ENCODE measurements at regions not wholly inside any gene's neighbourhood (a gene's known extent, or its start where the extent isn't known, plus 50 kb on each side); places are given as distances from the start of the nearest gene placed in this dataset.

DNA sequence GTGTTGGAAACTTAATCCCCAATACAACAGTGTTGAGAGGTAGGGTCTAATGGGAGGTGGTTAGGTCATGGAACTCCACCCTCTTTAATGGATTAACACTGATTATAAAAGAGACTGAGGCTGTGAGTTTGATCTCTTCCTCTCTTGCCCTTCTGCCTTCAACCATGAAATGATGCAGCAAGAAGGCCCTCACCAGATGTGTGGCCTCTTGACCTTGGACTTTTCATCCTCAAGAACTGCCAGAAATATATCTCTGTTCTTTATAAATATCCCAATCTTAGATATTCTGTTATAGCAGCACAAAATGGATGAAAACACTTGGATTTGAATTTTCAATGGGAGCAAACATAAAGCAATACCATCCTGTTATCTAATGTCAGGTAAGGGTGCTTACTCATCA lies 67.6 kb downstream of the NMUR2 start:
- DNase-seq (no peak), ATAC-seq (no peak)
- Mint-ChIP-seq H3K27ac (no peak overlapping the region), H3K27me3 (no peaks in the 10 kb centered on the region), H3K4me3 (no peak overlapping the region), H3K4me1 (no peaks in the 10 kb centered on the region), H3K9me3 (no peaks in the 10 kb centered on the region)

DNA sequence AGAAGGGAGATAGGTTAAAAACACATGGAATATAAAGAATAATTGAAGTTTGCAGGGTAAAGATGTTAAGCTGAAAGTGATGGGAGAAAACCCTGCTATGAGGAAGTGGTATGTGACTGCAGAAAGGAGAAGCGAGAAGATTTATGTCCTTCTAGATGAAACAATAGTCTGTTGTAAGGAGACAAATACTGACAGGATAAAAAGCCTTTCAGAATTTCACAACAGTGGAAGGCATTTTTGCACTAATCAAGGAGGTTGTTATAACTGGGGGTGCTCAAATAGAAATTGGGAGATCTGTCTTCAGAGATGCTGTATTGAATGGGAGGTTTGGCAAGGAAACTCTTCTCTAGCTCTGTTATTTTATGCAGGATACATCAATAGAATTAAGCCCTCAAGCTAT lies 69.6 kb downstream of the NMUR2 start:
- Mint-ChIP-seq H3K9me3 (no peaks in the 10 kb centered on the region), H3K4me1 (no peaks in the 10 kb centered on the region), H3K4me3 (no peak overlapping the region), H3K27ac (no peak overlapping the region), H3K27me3 (no peaks in the 10 kb centered on the region)
- DNase-seq (no peak), ATAC-seq (no peak)

DNA sequence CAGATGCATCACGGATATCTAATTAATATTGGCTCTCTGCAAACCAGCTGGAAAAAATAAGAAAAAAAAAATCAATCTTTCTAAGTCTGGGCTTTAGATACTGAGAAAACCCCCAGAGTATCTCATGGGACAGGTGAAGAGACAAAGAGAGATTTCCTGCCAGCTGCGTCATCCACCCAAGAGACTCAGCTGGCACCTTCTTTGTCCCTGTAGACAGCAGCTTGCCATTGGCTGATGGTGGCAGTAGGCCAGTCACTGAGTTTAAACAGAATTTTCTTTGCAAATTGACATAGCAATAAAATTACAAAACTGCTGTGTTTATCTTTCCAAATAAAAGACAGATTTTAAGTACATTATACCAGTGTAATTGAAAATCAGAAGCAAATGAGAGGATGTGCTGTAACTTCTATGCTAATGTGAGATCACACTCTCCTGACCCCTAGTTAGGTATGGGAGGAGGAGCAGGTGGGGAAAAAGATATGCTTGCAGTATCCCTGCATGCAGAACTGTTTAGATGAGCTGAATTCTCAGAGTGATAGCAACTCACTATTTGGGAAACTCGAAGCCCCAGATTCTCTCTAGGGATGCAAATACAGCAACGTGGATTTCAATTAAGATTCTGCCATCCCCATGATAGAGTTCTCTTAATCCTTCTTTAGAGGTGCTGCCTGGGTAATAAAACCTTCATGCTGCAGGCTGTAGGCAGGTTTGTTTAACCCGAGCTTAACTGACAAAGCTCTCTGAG lies 72.2 kb downstream of the NMUR2 start:
- no peak overlapping the region for H3K4me3 Mint-ChIP-seq
- DNase-seq, result no peak
- H3K27ac Mint-ChIP-seq, result no peak overlapping the region
- no peaks in the 10 kb centered on the region for H3K27me3 Mint-ChIP-seq
- no peak for ATAC-seq
- no peaks in the 10 kb centered on the region for H3K4me1 Mint-ChIP-seq
- no peaks in the 10 kb centered on the region for H3K9me3 Mint-ChIP-seq

DNA sequence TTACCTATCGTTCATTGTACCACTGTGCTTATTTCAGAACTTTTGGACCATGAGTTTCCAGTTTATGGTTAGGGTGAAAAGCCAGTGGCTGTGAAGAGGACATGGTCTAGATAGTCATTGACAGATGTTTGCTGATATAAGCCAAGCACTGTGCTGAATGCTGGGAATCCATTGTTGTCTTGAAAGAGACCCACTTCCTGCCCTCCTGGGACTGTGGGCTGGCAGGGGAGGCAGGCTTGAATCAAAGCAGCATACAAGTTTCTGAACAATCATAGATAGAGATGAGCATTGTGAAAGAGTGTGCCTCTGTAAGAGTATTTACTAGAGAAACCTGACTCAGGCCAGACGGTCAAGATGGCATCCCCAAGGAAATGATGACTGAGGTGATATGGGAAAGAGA lies 73.4 kb downstream of the NMUR2 start:
- Mint-ChIP-seq H3K27me3 (no peaks in the 10 kb centered on the region), H3K9me3 (no peaks in the 10 kb centered on the region), H3K4me1 (no peaks in the 10 kb centered on the region), H3K4me3 (no peak overlapping the region), H3K27ac (no peak overlapping the region)
- DNase-seq (no peak), ATAC-seq (no peak)

DNA sequence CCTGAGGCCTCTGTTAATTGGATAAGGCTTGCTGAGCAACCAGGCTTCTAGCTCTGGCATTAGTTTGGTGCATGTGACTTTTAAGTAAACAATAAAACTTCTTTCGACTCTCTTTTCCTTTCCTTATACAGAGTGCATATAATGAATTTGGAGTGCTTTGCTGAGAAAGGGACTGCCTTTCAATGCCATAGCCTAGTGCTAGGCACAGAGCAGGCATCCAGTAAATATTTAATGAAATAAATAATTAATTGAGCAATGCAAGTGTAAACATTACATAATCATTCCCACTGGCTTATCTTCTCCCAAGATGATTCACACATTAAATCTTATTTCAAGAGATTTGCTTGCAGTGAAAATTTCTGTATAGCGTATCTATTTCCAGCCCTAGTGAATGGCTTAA lies 74.1 kb downstream of the NMUR2 start:
- H3K4me3 Mint-ChIP-seq, result no peak overlapping the region
- H3K9me3 Mint-ChIP-seq, result no peaks in the 10 kb centered on the region
- no peaks in the 10 kb centered on the region for H3K4me1 Mint-ChIP-seq
- H3K27ac Mint-ChIP-seq, result no peak overlapping the region
- ATAC-seq (no peak), DNase-seq (no peak)
- H3K27me3 Mint-ChIP-seq, result no peaks in the 10 kb centered on the region

DNA sequence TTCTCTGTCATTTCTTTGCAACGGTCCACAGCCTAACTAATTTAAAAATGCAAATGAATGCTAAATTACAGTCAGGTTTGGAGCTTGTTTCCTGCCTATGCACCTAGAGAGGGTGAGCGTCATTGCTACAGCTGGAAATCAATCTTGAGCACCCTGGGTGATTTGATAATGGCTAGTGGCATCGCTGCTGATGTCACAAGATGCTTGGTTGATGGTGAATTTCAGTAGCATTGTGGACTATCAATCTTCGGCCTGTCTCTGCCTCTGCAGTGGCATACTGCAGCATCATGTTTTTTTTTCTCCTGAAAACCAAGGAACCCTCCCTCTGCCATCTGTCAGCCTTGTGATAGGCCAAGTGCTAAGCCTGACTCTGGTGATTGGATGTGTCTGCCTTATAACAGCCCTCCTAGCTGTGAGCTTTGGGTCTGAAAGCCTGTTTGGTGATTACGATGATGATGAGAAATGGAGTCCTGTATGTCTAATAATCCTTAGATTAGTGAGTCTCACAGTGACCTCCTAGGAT lies 75.3 kb downstream of the NMUR2 start:
- DNase-seq (no peak), ATAC-seq (no peak)
- Mint-ChIP-seq H3K27ac (no peak overlapping the region), H3K4me3 (no peak overlapping the region), H3K4me1 (no peaks in the 10 kb centered on the region), H3K9me3 (no peaks in the 10 kb centered on the region), H3K27me3 (no peaks in the 10 kb centered on the region)

DNA sequence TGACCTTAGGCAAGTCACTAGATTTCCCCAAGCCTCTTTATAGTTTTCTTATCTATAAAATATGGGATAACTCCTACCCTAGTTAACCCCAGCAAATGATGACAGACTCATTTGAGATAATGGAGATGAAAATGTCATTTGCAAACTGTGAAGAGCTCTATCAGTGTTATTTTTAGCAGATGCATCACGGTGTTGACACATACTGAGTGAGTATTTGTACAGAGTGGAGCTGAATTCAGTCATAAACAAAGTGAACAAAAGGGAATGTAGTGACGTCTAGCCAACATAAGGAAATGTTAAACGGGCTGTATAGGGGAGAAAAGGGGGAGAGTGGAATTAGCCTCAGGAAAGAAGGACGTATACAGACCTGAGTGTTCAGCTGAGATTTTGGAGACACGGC lies 75.9 kb downstream of the NMUR2 start:
- no peak for ATAC-seq
- Mint-ChIP-seq H3K27me3 (no peaks in the 10 kb centered on the region), H3K9me3 (peaks cover 0 to under 1% of the 10 kb centered on the region in 2 donors), H3K4me3 (no peak overlapping the region), H3K4me1 (no peaks in the 10 kb centered on the region), H3K27ac (no peak overlapping the region)
- no peak for DNase-seq

DNA sequence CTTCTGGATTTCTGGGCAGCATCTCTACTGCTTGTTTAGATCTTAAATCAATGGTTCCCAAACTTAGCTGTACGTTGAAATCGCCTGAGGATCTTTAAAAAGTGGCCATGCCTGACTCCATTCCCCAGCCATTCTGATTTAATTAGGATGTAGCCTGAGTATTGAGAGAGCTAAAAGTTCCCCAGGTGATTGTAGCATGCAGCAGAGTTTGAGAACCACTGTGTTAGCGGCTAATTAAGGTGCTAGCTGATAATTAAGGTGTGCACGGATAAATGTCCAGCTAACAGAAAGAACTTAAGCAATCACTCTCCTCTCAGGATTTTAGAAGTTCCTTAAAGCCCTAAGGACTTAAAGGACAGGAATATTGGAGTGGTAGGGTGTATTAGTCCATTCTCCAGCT lies 89.1 kb downstream of the NMUR2 start:
- no peaks in the 10 kb centered on the region for H3K27me3 Mint-ChIP-seq
- ATAC-seq, result no peak
- H3K4me1 Mint-ChIP-seq, result no peaks in the 10 kb centered on the region
- H3K27ac Mint-ChIP-seq, result no peak overlapping the region
- no peak overlapping the region for H3K4me3 Mint-ChIP-seq
- DNase-seq, result no peak
- H3K9me3 Mint-ChIP-seq, result no peaks in the 10 kb centered on the region

DNA sequence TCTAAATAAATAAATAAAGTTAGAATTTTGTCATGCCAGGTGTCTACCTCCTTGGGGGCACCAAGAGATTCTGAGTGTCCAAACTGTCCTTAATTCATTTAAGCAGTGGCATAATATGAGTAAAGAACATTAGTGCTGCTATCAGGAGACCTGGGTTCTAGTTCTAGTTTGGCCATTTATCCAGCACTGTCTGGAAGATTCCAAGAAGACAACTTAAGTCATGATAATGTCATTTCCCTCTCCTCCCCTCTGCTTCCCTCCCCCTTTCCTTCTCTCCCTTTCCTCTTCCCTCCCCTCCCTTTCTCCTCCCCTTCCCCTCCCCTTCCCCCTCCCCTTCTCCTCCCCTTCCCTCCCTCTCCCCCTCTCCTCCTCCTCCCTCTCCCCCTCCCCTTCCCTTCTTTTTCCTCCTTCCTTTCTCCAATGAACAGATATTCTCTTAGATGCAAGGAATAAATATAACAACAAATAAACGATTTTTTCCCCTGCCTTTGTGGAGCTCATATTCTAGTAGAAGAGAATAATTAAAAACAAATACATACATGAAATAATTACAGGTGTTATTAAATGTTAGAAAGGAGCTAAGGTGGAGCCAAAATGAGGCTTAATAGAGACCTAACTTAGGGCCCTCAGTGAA lies 90.8 kb downstream of the NMUR2 start:
- Mint-ChIP-seq H3K4me1 (no peaks in the 10 kb centered on the region), H3K9me3 (no peaks in the 10 kb centered on the region)

DNA sequence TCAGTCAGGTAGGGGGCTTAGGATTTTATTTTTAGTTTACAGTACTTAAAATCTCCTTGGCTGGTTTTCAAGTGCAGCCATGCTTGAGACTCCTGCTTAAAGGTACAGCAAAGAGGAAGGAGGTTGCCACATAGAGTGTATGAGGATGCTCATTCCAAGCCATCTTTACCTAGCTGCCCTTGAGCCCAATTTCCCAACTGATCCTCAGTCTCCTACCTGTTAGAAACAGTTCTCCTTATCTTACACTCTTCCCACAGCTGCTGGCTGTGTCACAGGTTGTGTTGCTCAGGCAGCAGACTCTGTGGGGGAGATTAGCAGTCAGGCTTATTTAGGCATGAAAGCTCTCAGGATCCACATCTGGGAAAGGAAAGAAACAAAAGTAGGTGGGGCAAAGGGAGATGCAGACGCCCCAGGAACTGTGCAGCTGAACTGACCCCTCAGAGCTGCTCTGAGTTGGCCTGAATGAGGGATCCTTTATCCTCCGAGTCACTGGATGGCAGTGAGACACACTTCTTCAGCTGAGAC lies 95.1 kb downstream of the NMUR2 start:
- H3K27me3 Mint-ChIP-seq, result no peaks in the 10 kb centered on the region

More for the DNA sequence above, 90.8 kb downstream of the NMUR2 start:
- H3K27ac Mint-ChIP-seq, result no peak overlapping the region
- H3K4me3 Mint-ChIP-seq, result no peak overlapping the region
- DNase-seq (no peak), ATAC-seq (no peak)
- no peaks in the 10 kb centered on the region for H3K27me3 Mint-ChIP-seq

DNA sequence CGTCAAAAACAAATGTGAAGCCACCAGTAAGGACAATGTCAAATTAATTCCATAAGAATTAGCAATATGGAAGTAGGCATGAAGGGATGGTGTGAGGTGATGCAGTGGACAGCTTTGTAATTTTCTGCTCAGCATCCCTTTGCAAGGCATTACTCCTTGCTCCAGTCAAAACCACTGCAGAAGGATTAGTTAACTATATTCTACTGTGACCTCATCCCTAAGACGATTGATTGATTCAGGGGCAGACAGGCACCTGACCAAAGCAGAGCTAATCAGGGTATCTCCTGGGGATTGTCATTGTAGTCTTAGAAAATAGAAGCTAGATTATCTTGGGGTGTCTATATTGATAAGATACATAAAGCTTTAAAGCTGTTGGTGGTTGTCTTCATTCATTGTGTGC lies 98.7 kb downstream of the NMUR2 start:
- DNase-seq (no peak), ATAC-seq (no peak)
- Mint-ChIP-seq H3K4me3 (no peak overlapping the region), H3K9me3 (no peaks in the 10 kb centered on the region), H3K27me3 (no peaks in the 10 kb centered on the region), H3K4me1 (no peaks in the 10 kb centered on the region), H3K27ac (no peak overlapping the region)

More for the DNA sequence above, 95.1 kb downstream of the NMUR2 start:
- ATAC-seq, result no peak
- no peak for DNase-seq
- H3K27ac Mint-ChIP-seq, result no peak overlapping the region
- no peaks in the 10 kb centered on the region for H3K4me1 Mint-ChIP-seq
- H3K9me3 Mint-ChIP-seq, result no peaks in the 10 kb centered on the region
- no peak overlapping the region for H3K4me3 Mint-ChIP-seq

DNA sequence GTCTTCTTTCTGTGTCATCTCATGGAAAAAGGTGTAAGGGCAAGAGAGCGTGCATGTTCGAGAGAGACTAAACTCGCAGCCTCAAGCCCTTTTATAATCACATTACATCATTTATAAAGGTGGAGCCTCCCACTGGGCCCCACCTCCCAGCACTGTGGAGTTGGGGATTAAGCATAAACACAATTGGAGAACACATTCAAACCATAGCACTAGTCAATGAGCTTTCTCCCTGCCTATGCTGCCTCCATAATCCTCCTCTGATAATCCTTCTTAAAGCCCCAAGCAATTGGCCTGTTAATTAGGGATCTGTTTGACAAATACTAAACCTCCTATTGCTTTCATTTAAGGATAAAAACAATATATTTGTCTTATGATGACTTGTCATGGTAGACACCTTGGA lies 99.6 kb downstream of the NMUR2 start:
- H3K9me3 Mint-ChIP-seq, result no peaks in the 10 kb centered on the region
- H3K4me3 Mint-ChIP-seq, result no peak overlapping the region
- no peaks in the 10 kb centered on the region for H3K4me1 Mint-ChIP-seq
- DNase-seq (no peak), ATAC-seq (no peak)
- H3K27ac Mint-ChIP-seq, result no peak overlapping the region
- H3K27me3 Mint-ChIP-seq, result no peaks in the 10 kb centered on the region

DNA sequence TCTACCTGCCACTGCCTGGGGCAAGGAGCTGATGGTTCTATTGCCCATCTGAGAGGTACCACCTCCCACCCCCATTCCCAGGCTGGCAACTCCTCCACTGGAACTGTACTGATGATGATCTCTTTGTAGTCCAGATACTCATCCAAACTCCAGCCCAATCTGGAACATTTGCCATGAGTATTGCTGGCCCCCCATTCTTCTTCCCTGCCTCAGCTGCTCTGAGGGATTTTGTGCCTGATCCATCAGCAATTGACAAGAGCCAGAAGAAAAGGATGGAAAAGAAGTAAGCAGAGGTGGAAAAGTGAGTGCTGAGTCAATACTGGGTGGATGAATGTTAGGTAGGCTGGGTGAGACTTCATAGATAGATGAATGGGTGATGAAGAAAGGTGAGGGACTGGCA lies 101.2 kb downstream of the NMUR2 start:
- Mint-ChIP-seq H3K27ac (no peak overlapping the region), H3K4me1 (no peaks in the 10 kb centered on the region), H3K27me3 (no peaks in the 10 kb centered on the region), H3K4me3 (no peak overlapping the region), H3K9me3 (no peaks in the 10 kb centered on the region)
- DNase-seq, result no peak
- no peak for ATAC-seq

DNA sequence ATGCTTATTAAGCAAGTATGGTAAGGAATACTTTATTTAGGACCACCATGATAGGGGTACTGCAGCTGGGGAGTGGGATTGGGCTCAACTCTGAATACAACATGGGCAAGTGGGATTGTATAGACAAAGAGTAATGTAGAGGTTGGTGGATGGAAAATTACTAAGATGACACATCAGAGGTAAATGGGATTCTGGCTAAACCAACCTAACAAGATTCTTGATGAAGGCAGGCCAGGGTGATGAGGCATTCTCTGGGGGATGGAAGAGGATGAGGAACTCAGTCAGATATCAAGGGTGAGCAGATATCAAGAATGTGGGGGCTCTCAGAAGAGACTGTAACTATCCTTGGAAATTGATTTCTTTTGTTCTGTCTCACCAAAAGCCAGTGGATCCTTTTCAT lies 107.2 kb downstream of the NMUR2 start:
- no peak overlapping the region for H3K4me3 Mint-ChIP-seq
- no peak overlapping the region for H3K27ac Mint-ChIP-seq
- no peaks in the 10 kb centered on the region for H3K4me1 Mint-ChIP-seq
- no peak for DNase-seq
- no peaks in the 10 kb centered on the region for H3K9me3 Mint-ChIP-seq
- ATAC-seq, result no peak
- H3K27me3 Mint-ChIP-seq, result no peaks in the 10 kb centered on the region

DNA sequence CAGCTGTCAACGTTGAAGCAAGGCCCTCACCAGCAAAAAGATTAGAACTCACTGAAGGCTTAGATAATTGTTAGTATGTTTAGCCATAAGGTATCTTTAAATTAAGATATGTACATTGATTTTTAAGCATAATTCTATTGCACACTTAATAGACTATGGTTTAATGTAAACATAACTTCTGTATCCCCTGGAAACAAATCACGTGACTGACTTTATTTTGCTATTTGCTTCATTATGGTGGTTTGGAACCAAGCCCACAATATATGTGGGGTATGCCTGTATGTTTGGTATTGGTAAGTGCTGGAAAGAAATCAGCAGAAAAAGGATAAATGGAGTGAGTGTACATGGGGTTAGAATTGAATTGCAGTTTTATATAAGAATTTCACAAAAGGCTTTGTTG lies 111.9 kb downstream of the NMUR2 start:
- H3K27ac Mint-ChIP-seq, result no peak overlapping the region

DNA sequence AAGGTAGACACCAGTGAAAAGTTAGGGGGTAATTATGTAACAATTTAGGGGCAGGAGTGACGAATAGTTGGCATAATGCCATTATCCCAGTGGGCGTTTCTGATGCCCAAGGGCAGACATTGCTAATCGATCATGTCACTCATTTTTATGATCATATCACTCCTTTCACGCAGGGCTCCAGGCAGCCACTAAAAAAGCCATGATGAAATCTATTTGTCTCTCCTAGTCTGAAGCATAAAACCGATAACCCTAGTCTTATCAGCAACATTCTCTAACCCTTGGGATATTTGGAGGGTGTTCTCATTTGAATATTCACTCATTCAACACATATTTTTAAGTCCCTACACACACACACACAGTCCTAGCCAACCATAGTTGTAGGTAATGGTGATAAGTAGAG lies 114.9 kb downstream of the NMUR2 start:
- no peak overlapping the region for H3K4me3 Mint-ChIP-seq
- no peaks in the 10 kb centered on the region for H3K9me3 Mint-ChIP-seq

More for the DNA sequence above, 111.9 kb downstream of the NMUR2 start:
- H3K4me3 Mint-ChIP-seq, result no peak overlapping the region
- DNase-seq (no peak), ATAC-seq (no peak)
- H3K9me3 Mint-ChIP-seq, result no peaks in the 10 kb centered on the region
- H3K27me3 Mint-ChIP-seq, result no peaks in the 10 kb centered on the region
- H3K4me1 Mint-ChIP-seq, result no peaks in the 10 kb centered on the region

More for the DNA sequence above, 114.9 kb downstream of the NMUR2 start:
- Mint-ChIP-seq H3K4me1 (no peaks in the 10 kb centered on the region), H3K27me3 (peaks cover 9% of the 10 kb centered on the region), H3K27ac (no peak overlapping the region)
- no peak for DNase-seq
- no peak for ATAC-seq

Data from stimulated activated naive CD8-positive, alpha-beta T cell treated with anti-CD3 and anti-CD28 coated beads, Interleukin-15, amount 100 ng/mL, for 72 hours (primary cell).